ENCODE measurements at regions not wholly inside any gene's neighbourhood (a gene's known extent, or its start where the extent isn't known, plus 50 kb on each side); places are given as distances from the start of the nearest gene placed in this dataset.

DNA sequence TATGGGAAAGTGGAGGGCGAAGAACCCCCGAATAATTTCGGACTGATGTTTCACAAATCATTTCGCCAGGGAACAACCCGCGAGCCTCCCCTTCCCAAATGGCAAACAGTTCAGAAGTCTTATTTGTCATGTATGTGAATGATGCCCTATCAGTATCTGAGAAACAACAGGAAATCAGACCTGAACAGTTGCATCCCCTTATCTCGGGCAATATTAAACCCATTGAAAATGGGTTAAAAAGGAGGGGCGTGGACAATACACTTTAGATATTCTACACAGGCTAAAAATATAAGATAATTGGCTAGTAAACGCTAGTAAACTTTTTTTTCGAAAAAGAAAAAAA lies 1003.3 kb upstream of the NR2F2 start:
- TF ChIP-seq CTCF (IDR thresholded peaks at IDR 0.05) = no peak
- no peak for TF ChIP-seq POLR2AphosphoS5 (IDR thresholded peaks at IDR 0.05)
- TF ChIP-seq EP300 (IDR thresholded peaks at IDR 0.05) = no peak
